ENCODE measurements at regions not wholly inside any gene's neighbourhood (a gene's known extent, or its start where the extent isn't known, plus 50 kb on each side); places are given as distances from the start of the nearest gene placed in this dataset.

DNA sequence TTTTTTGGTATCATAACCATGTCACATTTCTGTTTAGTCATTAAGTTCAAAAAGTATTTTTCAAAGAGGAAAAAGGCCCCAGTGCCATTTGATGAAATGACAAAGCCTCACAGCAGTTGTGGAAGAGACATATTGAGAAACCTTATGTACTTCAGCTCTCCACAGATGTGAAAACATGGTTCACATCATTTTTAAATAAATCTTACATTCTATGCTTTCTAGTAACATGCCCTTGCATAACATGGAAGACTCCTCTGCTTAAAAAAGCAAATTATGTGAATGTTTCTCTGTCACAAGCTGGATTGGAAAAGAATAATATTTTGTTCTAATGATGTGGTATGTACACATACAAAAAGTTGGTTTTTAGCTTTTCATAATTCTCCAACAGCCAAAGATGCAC lies 934.1 kb downstream of the NLGN4Y start:
- TF ChIP-seq POLR2AphosphoS5 (IDR thresholded peaks at IDR 0.05) (no peak), EP300 (IDR thresholded peaks at IDR 0.05) (no peak)

Measured in esophagus muscularis mucosa (tissue), 3 donors.